ENCODE measurements at regions not wholly inside any gene's neighbourhood (a gene's known extent, or its start where the extent isn't known, plus 50 kb on each side); places are given as distances from the start of the nearest gene placed in this dataset.

DNA sequence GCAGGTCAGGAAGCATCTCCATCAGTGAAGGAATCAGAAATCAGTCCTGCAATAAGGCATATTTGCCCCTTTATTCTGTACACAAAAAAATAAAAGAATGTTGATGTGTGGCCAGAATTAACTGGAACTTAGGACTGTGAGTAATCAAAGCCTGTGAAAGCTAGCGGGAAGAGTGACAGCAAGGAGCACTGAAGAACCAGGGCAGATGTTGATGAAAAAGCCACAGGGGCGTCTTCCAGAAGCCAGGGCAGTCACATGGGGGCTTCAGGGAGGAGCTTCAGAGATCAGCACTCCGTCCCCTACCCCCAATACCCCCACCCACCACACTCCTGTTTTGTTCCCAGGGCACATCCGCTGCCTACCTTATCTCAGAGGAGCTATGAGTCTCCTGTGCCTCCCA is 502.8 kb downstream of the AJAP1 start:
- no peak for TF ChIP-seq EZH2 (IDR thresholded peaks at IDR 0.05; ENCODE audit: low read length, missing control alignments)
- TF ChIP-seq, protein P1, sequence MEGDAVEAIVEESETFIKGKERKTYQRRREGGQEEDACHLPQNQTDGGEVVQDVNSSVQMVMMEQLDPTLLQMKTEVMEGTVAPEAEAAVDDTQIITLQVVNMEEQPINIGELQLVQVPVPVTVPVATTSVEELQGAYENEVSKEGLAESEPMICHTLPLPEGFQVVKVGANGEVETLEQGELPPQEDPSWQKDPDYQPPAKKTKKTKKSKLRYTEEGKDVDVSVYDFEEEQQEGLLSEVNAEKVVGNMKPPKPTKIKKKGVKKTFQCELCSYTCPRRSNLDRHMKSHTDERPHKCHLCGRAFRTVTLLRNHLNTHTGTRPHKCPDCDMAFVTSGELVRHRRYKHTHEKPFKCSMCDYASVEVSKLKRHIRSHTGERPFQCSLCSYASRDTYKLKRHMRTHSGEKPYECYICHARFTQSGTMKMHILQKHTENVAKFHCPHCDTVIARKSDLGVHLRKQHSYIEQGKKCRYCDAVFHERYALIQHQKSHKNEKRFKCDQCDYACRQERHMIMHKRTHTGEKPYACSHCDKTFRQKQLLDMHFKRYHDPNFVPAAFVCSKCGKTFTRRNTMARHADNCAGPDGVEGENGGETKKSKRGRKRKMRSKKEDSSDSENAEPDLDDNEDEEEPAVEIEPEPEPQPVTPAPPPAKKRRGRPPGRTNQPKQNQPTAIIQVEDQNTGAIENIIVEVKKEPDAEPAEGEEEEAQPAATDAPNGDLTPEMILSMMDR (conservative IDR thresholded peaks at IDR 0.05 in 1 of 2, IDR thresholded peaks at IDR 0.05 in 1 of 2; ENCODE audit: low read depth in 1 of 2, low read length in 2 of 2) = no peak

Measured in fibroblast of lung (primary cell).